ENCODE measurements at regions not wholly inside any gene's neighbourhood (a gene's known extent, or its start where the extent isn't known, plus 50 kb on each side); places are given as distances from the start of the nearest gene placed in this dataset.

DNA sequence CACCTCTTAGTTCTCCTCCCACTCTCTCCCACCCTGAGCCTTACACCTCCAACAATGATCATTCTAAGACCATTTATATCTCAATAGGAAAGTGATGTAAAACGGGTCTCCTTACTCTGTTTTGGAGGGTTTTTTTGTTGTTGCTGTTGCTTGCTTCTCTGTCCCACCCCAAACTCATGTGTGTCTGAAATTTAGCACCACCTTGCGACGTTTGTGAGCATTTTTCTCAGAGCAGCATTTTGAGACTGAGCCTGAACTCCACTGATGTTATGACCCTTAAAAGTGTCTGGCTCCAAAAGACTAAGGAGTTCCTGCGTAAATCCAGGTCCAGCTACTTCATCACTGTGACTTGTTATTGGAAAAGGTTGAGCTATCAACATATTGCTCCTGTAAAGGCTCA lies 155.0 kb downstream of the DAD1 start:
- H3K27ac ChIP-seq (replicated peaks) = peak overlapping the region; percentile 52
- no peaks in the 10 kb centered on the region for H3K27me3 ChIP-seq (ENCODE audit: insufficient read depth, poor library complexity, severe bottlenecking)
- peak in 1 of 2 experiments; percentile 55 for DNase-seq (ENCODE audit: low read depth in 1 of 2, low spot score in 1 of 2)
- H3K4me3 ChIP-seq (replicated peaks; ENCODE audit: insufficient read depth, low read length) = no peak overlapping the region
- TF ChIP-seq, protein P1, sequence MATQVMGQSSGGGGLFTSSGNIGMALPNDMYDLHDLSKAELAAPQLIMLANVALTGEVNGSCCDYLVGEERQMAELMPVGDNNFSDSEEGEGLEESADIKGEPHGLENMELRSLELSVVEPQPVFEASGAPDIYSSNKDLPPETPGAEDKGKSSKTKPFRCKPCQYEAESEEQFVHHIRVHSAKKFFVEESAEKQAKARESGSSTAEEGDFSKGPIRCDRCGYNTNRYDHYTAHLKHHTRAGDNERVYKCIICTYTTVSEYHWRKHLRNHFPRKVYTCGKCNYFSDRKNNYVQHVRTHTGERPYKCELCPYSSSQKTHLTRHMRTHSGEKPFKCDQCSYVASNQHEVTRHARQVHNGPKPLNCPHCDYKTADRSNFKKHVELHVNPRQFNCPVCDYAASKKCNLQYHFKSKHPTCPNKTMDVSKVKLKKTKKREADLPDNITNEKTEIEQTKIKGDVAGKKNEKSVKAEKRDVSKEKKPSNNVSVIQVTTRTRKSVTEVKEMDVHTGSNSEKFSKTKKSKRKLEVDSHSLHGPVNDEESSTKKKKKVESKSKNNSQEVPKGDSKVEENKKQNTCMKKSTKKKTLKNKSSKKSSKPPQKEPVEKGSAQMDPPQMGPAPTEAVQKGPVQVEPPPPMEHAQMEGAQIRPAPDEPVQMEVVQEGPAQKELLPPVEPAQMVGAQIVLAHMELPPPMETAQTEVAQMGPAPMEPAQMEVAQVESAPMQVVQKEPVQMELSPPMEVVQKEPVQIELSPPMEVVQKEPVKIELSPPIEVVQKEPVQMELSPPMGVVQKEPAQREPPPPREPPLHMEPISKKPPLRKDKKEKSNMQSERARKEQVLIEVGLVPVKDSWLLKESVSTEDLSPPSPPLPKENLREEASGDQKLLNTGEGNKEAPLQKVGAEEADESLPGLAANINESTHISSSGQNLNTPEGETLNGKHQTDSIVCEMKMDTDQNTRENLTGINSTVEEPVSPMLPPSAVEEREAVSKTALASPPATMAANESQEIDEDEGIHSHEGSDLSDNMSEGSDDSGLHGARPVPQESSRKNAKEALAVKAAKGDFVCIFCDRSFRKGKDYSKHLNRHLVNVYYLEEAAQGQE (IDR thresholded peaks at IDR 0.05; ENCODE audit: insufficient replicate concordance, low read depth) = no peak
- TF ChIP-seq, protein P2, sequence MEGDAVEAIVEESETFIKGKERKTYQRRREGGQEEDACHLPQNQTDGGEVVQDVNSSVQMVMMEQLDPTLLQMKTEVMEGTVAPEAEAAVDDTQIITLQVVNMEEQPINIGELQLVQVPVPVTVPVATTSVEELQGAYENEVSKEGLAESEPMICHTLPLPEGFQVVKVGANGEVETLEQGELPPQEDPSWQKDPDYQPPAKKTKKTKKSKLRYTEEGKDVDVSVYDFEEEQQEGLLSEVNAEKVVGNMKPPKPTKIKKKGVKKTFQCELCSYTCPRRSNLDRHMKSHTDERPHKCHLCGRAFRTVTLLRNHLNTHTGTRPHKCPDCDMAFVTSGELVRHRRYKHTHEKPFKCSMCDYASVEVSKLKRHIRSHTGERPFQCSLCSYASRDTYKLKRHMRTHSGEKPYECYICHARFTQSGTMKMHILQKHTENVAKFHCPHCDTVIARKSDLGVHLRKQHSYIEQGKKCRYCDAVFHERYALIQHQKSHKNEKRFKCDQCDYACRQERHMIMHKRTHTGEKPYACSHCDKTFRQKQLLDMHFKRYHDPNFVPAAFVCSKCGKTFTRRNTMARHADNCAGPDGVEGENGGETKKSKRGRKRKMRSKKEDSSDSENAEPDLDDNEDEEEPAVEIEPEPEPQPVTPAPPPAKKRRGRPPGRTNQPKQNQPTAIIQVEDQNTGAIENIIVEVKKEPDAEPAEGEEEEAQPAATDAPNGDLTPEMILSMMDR (IDR thresholded peaks at IDR 0.05; ENCODE audit: insufficient read depth, low read length) = peak; percentile 4

DNA sequence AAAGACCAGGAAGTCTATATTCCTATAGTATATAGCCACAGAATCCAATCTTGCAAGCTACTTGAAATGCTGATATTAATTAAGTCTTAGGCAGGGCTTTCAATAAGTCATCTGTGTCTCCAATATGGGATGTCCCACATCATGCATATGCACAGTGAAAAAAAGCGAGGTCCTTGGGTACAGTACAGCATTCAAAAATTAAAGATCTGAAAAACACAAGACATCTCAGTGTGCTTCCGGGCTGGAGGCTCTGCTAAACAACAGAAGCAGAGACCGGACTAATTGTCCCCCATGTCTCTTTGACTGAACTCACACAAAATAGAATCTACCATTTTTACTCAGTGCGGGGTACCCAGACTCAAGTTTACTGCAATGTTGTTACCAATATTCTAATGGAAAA lies 156.0 kb downstream of the DAD1 start:
- H3K27ac ChIP-seq (replicated peaks) = peak overlapping the region; percentile 52
- no peak for TF ChIP-seq GABPA (IDR thresholded peaks at IDR 0.05; ENCODE audit: low read depth)
- TF ChIP-seq, protein P1 (IDR thresholded peaks at IDR 0.05; ENCODE audit: insufficient replicate concordance, low read depth) = peak; percentile 13

DNA sequence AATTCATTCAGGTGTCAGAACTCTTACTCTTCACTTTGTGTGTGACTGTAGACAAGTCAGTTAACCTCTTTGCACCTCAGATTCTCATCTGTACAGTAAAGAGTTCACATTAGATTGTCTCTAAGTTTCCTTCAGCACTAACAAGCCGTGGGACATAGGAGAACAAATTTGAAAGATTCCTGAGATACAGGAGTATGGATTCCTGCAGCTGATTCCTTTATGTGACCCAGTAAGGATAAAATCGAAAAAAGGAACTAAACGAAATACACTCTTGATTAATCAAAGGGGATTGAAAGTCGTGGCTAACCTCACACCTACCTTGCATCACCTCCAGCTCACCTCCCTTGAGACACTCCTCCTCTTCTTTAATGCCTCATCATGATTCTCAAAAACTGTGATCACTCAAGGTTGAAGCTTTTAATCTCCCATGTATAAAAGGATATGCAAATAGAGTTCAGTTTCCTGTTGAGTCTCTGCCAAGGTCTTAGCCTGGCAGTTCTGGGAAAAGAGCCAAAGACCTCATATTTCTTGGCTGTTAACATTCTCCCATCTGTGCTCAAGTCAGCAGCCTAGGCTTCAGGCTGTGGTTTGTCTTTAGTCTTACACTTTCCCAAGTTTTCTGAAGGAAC lies 156.6 kb downstream of the DAD1 start:
- no peak overlapping the region for H3K4me3 ChIP-seq (replicated peaks; ENCODE audit: insufficient read depth, low read length)
- no peaks in the 10 kb centered on the region for H3K27me3 ChIP-seq (ENCODE audit: insufficient read depth, poor library complexity, severe bottlenecking)
- peak in 1 of 2 experiments; percentile 47 for DNase-seq (ENCODE audit: low read depth in 1 of 2, low spot score in 1 of 2)
- TF ChIP-seq GABPA (IDR thresholded peaks at IDR 0.05; ENCODE audit: low read depth) (no peak), POLR2AphosphoS5 (IDR thresholded peaks at IDR 0.05; ENCODE audit: low read depth) (no peak), SPI1 (IDR thresholded peaks at IDR 0.05; ENCODE audit: borderline replicate concordance, low read depth) (no peak)
- TF ChIP-seq, protein P1 (IDR thresholded peaks at IDR 0.05; ENCODE audit: insufficient replicate concordance, low read depth) = no peak
- TF ChIP-seq, protein P2 (IDR thresholded peaks at IDR 0.05; ENCODE audit: insufficient read depth, low read length) = no peak
- H3K27ac ChIP-seq (replicated peaks) = peak overlapping the region; percentile 52

More for the DNA sequence above, 156.0 kb downstream of the DAD1 start:
- no peak overlapping the region for H3K4me3 ChIP-seq (replicated peaks; ENCODE audit: insufficient read depth, low read length)
- DNase-seq (ENCODE audit: low read depth in 1 of 2, low spot score in 1 of 2) = no peak
- no peaks in the 10 kb centered on the region for H3K27me3 ChIP-seq (ENCODE audit: insufficient read depth, poor library complexity, severe bottlenecking)
